Peyer's patch (tissue), 4 donors: ENCODE measurements at regions not wholly inside any gene's neighbourhood (a gene's known extent, or its start where the extent isn't known, plus 50 kb on each side); places are given as distances from the start of the nearest gene placed in this dataset.

Experiments
- DNase-seq, 3 donors: peaks; one replicate each; pipeline ENCODE4 v3.0.0-alpha.2; 2017 to 2019
- H3K27ac ChIP-seq, 4 donors: fragments of 200-600 bp; sonication (generic); one replicate each; pipeline ENCODE4 v1.5.1; 2016 to 2019
- H3K27me3 ChIP-seq, 2 donors: fragments of 200-600 bp; sonication (generic); one replicate each; pipeline ENCODE4 v1.5.1; 2019
- H3K36me3 ChIP-seq, 3 donors: fragments of 200-600 bp; sonication (generic); one replicate each; pipeline ENCODE4 v1.5.1; 2016 to 2019
- H3K4me1 ChIP-seq, 4 donors: fragments of 200-600 bp; sonication (generic); one replicate each; pipeline ENCODE4 v1.5.1; 2016 to 2019
- H3K4me3 ChIP-seq, 4 donors: fragments of 200-600 bp; sonication (generic); 1 replicate in 3 of 4; 2 replicates in 1 of 4; pipeline ENCODE4 v1.5.1; 2016 to 2019; ENCODE audit warnings: mild to moderate bottlenecking in 1 of 4
- H3K9me3 ChIP-seq, 4 donors: fragments of 200-600 bp; sonication (generic); one replicate each; pipeline ENCODE4 v1.5.1; 2016 to 2019; ENCODE audit warnings: mild to moderate bottlenecking in 1 of 4
- POLR2A ChIP-seq, 2 donors: fragments of 450-650 bp; IDR thresholded peaks; one replicate each; pipeline ENCODE4 v1.5.1; 2017; ENCODE audit warnings: antibody characterized with exemption in 2 of 2, mild to moderate bottlenecking in 2 of 2, moderate library complexity in 2 of 2
- TF ChIP-seq, protein P1 (sequence below), 6 experiments: fragments of 450-650 bp in 4 of 6; fragments of 200-600 bp in 2 of 6; sonication (generic) in 1 of 6; IDR thresholded peaks; one replicate each; pipeline ENCODE4 v1.5.1; 2017 to 2019; ENCODE audit warnings: antibody characterized with exemption in 6 of 6, mild to moderate bottlenecking in 3 of 6, moderate library complexity in 1 of 6

DNA sequence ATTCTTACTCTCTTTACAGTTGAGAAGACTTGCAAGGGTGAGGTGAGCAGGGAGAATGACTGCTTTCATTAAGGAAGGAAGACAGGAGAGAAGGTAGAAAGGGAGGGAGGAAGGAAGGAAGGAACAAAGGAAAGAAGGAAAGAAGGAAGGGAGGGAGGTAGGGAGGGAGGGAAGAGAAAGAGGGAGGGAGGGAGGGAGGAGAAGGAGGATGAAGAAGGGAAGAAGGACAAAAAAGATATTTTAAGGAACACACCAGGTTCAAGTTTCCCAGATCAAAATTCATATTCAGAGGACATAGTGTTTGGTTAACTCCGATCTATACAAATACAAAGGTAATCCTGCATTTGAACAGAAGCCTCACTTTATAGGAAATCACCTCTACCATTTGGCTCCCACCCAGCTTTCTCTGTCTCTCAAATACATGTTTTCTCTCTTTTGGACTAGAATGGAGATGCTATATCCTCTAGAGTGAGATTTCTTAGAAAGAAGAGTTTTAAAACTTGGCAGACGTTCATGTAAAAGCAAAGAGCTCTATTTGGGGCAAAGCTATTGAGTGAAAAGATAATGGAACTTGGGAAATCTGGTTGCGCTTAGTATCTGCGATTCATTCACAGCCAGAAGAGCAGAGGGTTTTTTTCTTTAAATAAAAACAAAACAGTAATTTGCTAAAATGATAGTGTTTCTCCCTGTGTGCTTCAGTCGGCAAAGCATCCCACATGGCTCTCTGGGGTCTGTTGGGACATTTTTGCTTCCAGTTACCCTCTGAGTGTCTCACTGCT is 261.9 kb upstream of the LYZL1 start:
- Histone ChIP-seq H3K36me3 (no peaks in the 10 kb centered on the region), H3K27me3 (no peaks in the 10 kb centered on the region), H3K4me1 (no peaks in the 10 kb centered on the region), H3K9me3 (no peaks in the 10 kb centered on the region), H3K27ac (no peak overlapping the region), H3K4me3 (no peak overlapping the region)
- no peak for TF ChIP-seq POLR2A (IDR thresholded peaks at IDR 0.05)
- no peak for DNase-seq

DNA sequence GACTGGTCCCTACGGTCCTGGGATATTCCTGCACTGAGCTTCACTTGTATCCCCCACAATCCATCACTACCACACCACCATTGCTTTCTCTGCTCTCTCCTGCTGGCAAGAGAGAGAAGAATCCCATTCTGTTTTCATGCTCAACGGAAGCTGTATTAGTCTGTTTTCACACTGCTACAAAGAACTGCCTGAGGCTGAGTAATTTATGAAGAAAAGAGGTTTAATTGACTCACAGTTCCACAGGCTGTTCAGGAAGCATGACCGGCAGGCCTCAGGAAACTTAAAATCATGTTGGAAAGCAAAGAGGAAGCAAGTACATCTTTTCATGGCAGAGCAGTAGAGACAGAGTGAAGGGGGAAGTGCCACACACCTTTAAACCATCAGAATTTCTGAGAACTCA is 260.4 kb upstream of the LYZL1 start:
- TF ChIP-seq POLR2A (IDR thresholded peaks at IDR 0.05), result no peak
- TF ChIP-seq, protein P1, sequence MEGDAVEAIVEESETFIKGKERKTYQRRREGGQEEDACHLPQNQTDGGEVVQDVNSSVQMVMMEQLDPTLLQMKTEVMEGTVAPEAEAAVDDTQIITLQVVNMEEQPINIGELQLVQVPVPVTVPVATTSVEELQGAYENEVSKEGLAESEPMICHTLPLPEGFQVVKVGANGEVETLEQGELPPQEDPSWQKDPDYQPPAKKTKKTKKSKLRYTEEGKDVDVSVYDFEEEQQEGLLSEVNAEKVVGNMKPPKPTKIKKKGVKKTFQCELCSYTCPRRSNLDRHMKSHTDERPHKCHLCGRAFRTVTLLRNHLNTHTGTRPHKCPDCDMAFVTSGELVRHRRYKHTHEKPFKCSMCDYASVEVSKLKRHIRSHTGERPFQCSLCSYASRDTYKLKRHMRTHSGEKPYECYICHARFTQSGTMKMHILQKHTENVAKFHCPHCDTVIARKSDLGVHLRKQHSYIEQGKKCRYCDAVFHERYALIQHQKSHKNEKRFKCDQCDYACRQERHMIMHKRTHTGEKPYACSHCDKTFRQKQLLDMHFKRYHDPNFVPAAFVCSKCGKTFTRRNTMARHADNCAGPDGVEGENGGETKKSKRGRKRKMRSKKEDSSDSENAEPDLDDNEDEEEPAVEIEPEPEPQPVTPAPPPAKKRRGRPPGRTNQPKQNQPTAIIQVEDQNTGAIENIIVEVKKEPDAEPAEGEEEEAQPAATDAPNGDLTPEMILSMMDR (IDR thresholded peaks at IDR 0.05), result no peak
- H3K9me3 ChIP-seq, result no peaks in the 10 kb centered on the region
- no peak overlapping the region for H3K27ac ChIP-seq
- no peak for DNase-seq
- H3K27me3 ChIP-seq, result no peaks in the 10 kb centered on the region
- H3K4me1 ChIP-seq, result no peaks in the 10 kb centered on the region
- no peaks in the 10 kb centered on the region for H3K36me3 ChIP-seq
- H3K4me3 ChIP-seq, result no peak overlapping the region

DNA sequence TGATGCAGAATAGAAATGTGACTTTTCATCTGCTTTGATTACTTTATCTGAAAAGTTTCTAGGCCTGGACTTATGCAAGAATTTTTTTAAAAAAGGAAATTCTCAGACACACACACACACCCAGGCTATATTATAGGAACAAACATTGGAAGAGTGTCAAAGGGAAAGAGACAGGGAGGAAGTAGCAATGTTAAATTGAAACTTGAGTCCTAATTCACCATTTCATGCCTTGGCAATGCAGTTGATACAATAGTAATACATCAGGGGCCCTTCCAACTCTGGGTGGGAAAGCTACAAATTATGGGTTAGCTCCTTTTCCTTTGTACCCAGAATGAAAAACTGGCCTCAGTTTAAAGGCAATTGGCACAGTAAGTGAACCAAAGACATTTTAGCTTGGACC is 258.0 kb upstream of the LYZL1 start:
- TF ChIP-seq, protein P1 (IDR thresholded peaks at IDR 0.05), result no peak
- TF ChIP-seq POLR2A (IDR thresholded peaks at IDR 0.05), result no peak
- Histone ChIP-seq H3K36me3 (no peaks in the 10 kb centered on the region), H3K4me1 (no peaks in the 10 kb centered on the region), H3K9me3 (no peaks in the 10 kb centered on the region), H3K4me3 (no peak overlapping the region), H3K27me3 (no peaks in the 10 kb centered on the region), H3K27ac (no peak overlapping the region)
- no peak for DNase-seq

DNA sequence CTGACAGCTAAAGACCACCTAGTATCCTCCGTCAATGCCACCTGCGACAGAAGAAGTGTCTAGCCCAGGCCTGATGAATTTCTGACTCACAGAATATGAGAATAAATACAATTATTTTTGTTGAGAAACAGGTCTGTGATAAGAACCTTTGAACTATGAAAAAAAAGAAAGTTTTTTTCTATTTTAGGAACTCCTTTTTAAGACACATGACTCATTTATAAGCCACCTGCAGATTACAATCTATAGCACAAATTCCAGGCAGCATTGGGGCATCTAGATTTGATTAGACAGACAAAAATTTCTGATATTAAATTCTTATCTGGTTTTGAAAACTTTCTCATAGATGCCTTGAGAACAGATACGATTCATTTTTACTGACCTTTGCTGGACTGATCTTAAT is 256.7 kb upstream of the LYZL1 start:
- H3K27me3 ChIP-seq, result no peaks in the 10 kb centered on the region
- H3K4me3 ChIP-seq, result no peak overlapping the region

DNA sequence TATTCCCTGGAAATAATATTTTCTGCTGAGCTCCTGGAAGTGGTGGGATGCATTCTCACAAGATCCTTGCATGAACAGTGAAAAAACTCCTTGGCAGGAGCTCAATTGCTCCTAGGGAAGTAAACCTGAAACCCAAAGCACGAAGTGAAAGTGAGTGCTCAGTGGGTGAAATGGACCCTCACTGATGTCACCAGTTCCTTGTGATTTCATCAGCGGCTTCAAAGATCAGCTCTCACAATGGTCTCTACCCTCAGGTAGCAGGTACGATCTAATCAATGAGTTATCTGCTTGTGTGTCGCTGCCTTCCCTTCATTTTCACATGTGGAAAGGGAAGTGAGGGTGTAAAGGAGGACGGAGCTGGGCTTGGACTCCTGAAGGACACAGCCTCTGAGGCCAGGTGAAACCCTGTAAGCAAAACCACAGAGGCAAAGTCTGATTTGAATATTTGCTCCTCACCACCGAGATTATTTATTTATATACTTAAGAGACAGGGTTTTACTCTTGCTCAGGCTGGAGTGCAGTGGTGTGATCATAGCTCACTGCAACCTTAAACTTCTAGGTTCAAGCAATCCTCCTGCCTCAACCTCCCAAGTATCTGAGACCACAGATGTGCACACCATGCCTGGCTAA is 255.4 kb upstream of the LYZL1 start:
- H3K27me3 ChIP-seq, result no peaks in the 10 kb centered on the region
- H3K4me3 ChIP-seq, result no peak overlapping the region
- H3K36me3 ChIP-seq, result no peaks in the 10 kb centered on the region
- H3K4me1 ChIP-seq, result no peaks in the 10 kb centered on the region
- no peak for TF ChIP-seq POLR2A (IDR thresholded peaks at IDR 0.05)
- TF ChIP-seq, protein P1 (IDR thresholded peaks at IDR 0.05), result no peak
- H3K27ac ChIP-seq, result no peak overlapping the region
- no peak for DNase-seq
- H3K9me3 ChIP-seq, result no peaks in the 10 kb centered on the region

More for the DNA sequence above, 256.7 kb upstream of the LYZL1 start:
- Histone ChIP-seq H3K36me3 (no peaks in the 10 kb centered on the region), H3K4me1 (no peaks in the 10 kb centered on the region), H3K9me3 (no peaks in the 10 kb centered on the region), H3K27ac (no peak overlapping the region)
- no peak for DNase-seq
- no peak for TF ChIP-seq POLR2A (IDR thresholded peaks at IDR 0.05)
- TF ChIP-seq, protein P1 (IDR thresholded peaks at IDR 0.05), result no peak

DNA sequence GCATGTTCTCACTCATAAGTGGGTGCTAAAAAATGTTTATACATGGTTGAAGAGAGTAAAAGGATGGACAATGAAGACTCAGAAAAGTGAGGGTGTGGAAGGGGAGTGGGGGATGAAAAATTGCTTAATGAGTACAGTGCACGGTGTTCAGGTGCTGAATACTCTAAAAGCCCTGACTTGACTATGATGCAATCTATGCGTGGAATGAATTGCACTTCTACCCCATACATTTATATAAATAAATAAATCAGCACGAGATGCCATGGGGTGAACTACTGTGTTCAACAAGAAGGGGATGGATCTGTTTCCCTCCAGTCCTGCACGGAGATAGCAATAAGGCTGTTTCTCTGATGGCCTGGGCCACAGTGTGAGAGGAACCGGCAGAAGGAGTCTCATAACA is 254.3 kb upstream of the LYZL1 start:
- TF ChIP-seq, protein P1 (IDR thresholded peaks at IDR 0.05), result no peak
- TF ChIP-seq POLR2A (IDR thresholded peaks at IDR 0.05), result no peak
- DNase-seq, result no peak
- Histone ChIP-seq H3K4me1 (no peaks in the 10 kb centered on the region), H3K36me3 (no peaks in the 10 kb centered on the region), H3K27me3 (no peaks in the 10 kb centered on the region), H3K9me3 (no peaks in the 10 kb centered on the region), H3K4me3 (no peak overlapping the region), H3K27ac (no peak overlapping the region)
